ENCODE measurements at regions not wholly inside any gene's neighbourhood (a gene's known extent, or its start where the extent isn't known, plus 50 kb on each side); places are given as distances from the start of the nearest gene placed in this dataset.

DNA sequence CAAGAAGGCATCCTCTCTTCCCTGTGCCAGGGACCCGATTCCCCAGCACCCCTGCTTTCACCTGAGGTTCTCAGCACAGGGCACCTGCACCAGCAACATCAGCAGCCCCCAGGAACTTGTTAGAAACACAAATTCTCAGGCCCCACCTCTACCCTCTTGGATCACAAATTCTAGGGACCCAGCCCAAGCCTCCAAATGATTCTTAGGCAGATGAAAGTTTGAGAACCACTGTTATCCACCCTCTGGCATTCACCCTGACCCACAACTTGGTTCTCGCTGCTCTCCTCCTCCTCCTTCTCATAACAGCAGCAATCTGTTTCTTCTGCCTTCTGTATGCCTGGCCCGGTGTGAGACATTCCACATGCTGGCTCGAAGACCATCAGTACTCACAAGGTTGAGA, 60.3 kb upstream of the HIVEP3 start:
- Histone ChIP-seq H2AFZ (ENCODE audit: low read length) (no peak overlapping the region), H3K4me3 (ENCODE audit: low read depth, low read length, poor library complexity, severe bottlenecking) (no peak overlapping the region), H3K36me3 (ENCODE audit: insufficient read depth, low read length) (no peaks in the 10 kb centered on the region), H3K4me1 (ENCODE audit: insufficient read depth, low read length, severe bottlenecking) (no peaks in the 10 kb centered on the region), H3K27me3 (ENCODE audit: insufficient read depth, low read length) (no peaks in the 10 kb centered on the region), H3F3A (ENCODE audit: insufficient read depth, low read length) (no peaks in the 10 kb centered on the region), H3K9ac (ENCODE audit: low read length) (no peak overlapping the region), H4K20me1 (ENCODE audit: insufficient read depth, low read length) (no peaks in the 10 kb centered on the region), H3K9me2 (ENCODE audit: low read depth, low read length) (no peaks in the 10 kb centered on the region), H3K9me3 (ENCODE audit: low read length) (no peaks in the 10 kb centered on the region), H3K79me2 (ENCODE audit: insufficient read depth, low read length) (no peaks in the 10 kb centered on the region), H3K27ac (ENCODE audit: low read depth, low read length, poor library complexity, severe bottlenecking) (no peak overlapping the region), H3K4me2 (ENCODE audit: low read length) (no peak overlapping the region)
- TF ChIP-seq, protein P1, sequence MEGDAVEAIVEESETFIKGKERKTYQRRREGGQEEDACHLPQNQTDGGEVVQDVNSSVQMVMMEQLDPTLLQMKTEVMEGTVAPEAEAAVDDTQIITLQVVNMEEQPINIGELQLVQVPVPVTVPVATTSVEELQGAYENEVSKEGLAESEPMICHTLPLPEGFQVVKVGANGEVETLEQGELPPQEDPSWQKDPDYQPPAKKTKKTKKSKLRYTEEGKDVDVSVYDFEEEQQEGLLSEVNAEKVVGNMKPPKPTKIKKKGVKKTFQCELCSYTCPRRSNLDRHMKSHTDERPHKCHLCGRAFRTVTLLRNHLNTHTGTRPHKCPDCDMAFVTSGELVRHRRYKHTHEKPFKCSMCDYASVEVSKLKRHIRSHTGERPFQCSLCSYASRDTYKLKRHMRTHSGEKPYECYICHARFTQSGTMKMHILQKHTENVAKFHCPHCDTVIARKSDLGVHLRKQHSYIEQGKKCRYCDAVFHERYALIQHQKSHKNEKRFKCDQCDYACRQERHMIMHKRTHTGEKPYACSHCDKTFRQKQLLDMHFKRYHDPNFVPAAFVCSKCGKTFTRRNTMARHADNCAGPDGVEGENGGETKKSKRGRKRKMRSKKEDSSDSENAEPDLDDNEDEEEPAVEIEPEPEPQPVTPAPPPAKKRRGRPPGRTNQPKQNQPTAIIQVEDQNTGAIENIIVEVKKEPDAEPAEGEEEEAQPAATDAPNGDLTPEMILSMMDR (IDR thresholded peaks at IDR 0.05; ENCODE audit: low read length) = no peak
- no peak for TF ChIP-seq EZH2 (IDR thresholded peaks at IDR 0.05; ENCODE audit: borderline replicate concordance, low read length)

DNA sequence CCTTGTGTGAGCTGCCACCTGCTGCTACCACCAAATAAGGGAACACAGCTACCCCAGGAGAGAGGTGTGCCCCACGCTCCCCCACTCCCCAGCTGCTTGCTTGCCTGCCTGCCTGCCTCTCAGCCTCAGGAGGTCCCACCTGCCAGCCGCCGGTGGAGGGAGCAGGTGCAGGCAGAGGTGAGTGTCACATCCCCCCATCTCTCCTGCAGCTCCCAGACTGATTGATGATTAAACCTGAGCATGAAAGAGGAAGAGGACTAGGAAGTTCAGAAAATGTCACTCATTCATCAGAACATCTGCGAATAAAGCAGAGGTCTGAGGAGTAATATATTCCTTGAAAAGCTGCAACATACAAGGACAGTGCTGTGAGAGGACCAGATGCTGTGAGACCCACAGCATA, 58.6 kb upstream of the HIVEP3 start:
- Histone ChIP-seq H3K9me2 (ENCODE audit: low read depth, low read length) (no peaks in the 10 kb centered on the region), H3K4me3 (ENCODE audit: low read depth, low read length, poor library complexity, severe bottlenecking) (no peak overlapping the region), H3K36me3 (ENCODE audit: insufficient read depth, low read length) (no peaks in the 10 kb centered on the region), H3K4me2 (ENCODE audit: low read length) (no peak overlapping the region), H3K27ac (ENCODE audit: low read depth, low read length, poor library complexity, severe bottlenecking) (no peak overlapping the region), H3K9me3 (ENCODE audit: low read length) (no peaks in the 10 kb centered on the region), H2AFZ (ENCODE audit: low read length) (no peak overlapping the region), H3K79me2 (ENCODE audit: insufficient read depth, low read length) (no peaks in the 10 kb centered on the region), H3K27me3 (ENCODE audit: insufficient read depth, low read length) (no peaks in the 10 kb centered on the region), H3K4me1 (ENCODE audit: insufficient read depth, low read length, severe bottlenecking) (no peaks in the 10 kb centered on the region), H4K20me1 (ENCODE audit: insufficient read depth, low read length) (no peaks in the 10 kb centered on the region), H3F3A (ENCODE audit: insufficient read depth, low read length) (no peaks in the 10 kb centered on the region), H3K9ac (ENCODE audit: low read length) (no peak overlapping the region)
- TF ChIP-seq EZH2 (IDR thresholded peaks at IDR 0.05; ENCODE audit: borderline replicate concordance, low read length) = no peak
- TF ChIP-seq, protein P1 (IDR thresholded peaks at IDR 0.05; ENCODE audit: low read length) = no peak

DNA sequence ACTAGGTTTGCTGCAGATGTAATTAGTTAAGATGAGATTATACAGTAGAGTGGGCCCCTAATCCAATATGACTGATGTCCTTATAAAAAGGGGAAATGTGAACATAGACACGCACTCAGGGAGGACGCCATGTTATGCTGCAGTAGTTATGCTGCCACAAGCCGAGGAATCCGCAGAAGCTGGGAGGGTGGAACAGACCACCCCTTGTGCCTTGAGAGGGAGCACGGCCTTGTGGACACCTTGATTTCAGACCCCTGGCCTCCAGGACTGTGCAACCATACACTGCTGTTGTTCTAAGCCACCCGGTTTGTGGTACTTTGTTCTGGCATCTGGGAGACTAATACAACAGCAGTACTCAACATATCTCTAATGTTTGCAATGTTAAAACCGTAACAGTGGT, 57.9 kb upstream of the HIVEP3 start:
- TF ChIP-seq EZH2 (IDR thresholded peaks at IDR 0.05; ENCODE audit: borderline replicate concordance, low read length) = no peak
- TF ChIP-seq, protein P1 (IDR thresholded peaks at IDR 0.05; ENCODE audit: low read length) = no peak
- Histone ChIP-seq H3K4me1 (ENCODE audit: insufficient read depth, low read length, severe bottlenecking) (no peaks in the 10 kb centered on the region), H3K9me2 (ENCODE audit: low read depth, low read length) (no peaks in the 10 kb centered on the region), H3K36me3 (ENCODE audit: insufficient read depth, low read length) (no peaks in the 10 kb centered on the region), H2AFZ (ENCODE audit: low read length) (no peak overlapping the region), H3K4me3 (ENCODE audit: low read depth, low read length, poor library complexity, severe bottlenecking) (no peak overlapping the region), H4K20me1 (ENCODE audit: insufficient read depth, low read length) (no peaks in the 10 kb centered on the region), H3K9ac (ENCODE audit: low read length) (no peak overlapping the region), H3K4me2 (ENCODE audit: low read length) (no peak overlapping the region), H3K9me3 (ENCODE audit: low read length) (no peaks in the 10 kb centered on the region), H3K27ac (ENCODE audit: low read depth, low read length, poor library complexity, severe bottlenecking) (no peak overlapping the region), H3K79me2 (ENCODE audit: insufficient read depth, low read length) (no peaks in the 10 kb centered on the region), H3K27me3 (ENCODE audit: insufficient read depth, low read length) (no peaks in the 10 kb centered on the region), H3F3A (ENCODE audit: insufficient read depth, low read length) (no peaks in the 10 kb centered on the region)
